SK-N-SH treated with all-trans-retinoic acid at 6 μM for 48 hours (cell line): ENCODE measurements at regions not wholly inside any gene's neighbourhood (a gene's known extent, or its start where the extent isn't known, plus 50 kb on each side); places are given as distances from the start of the nearest gene placed in this dataset.

Source experiments
- ATAC-seq: fragments of 200-7000 bp; cut with Tn5 transposase; 3 replicates; pipeline ENCODE4 v1.9.1; 2020; ENCODE audit warnings: mild to moderate bottlenecking, moderate library complexity
- ARNTL ChIP-seq: fragments of 450-650 bp; formaldehyde crosslinking; IDR thresholded peaks from 2 replicates; pipeline ENCODE4 v1.5.0; 2020; ENCODE audit warnings: low read depth, mild to moderate bottlenecking, moderate library complexity, borderline replicate concordance
- BACH2 ChIP-seq: fragments of 250-450 bp; sonication (Bioruptor Pico); IDR thresholded peaks from 2 replicates; pipeline ENCODE4 v1.9.0; 2021; ENCODE audit warnings: mild to moderate bottlenecking, borderline replicate concordance
- CREB5 ChIP-seq: fragments of 250-450 bp; sonication (Bioruptor Pico); IDR thresholded peaks from 2 replicates; pipeline ENCODE4 v1.5.1; 2020; ENCODE audit warnings: low read depth, mild to moderate bottlenecking, moderate library complexity
- CSDC2 ChIP-seq: fragments of 250-450 bp; sonication (Bioruptor Pico); IDR thresholded peaks from 2 replicates; pipeline ENCODE4 v1.5.0; 2020; ENCODE audit warnings: mild to moderate bottlenecking, moderate library complexity
- CSRNP3 ChIP-seq: fragments of 250-450 bp; sonication (Bioruptor Pico); IDR thresholded peaks from 2 replicates; pipeline ENCODE4 v1.5.1; 2021; ENCODE audit warnings: mild to moderate bottlenecking, moderate library complexity
- ESRRG ChIP-seq: fragments of 250-450 bp; sonication (Bioruptor Pico); IDR thresholded peaks from 2 replicates; pipeline ENCODE4 v1.6.1; 2021; ENCODE audit warnings: mild to moderate bottlenecking
- GLIS3 ChIP-seq: fragments of 250-450 bp; sonication (Bioruptor Pico); IDR thresholded peaks from 2 replicates; pipeline ENCODE4 v1.5.0; 2020; ENCODE audit warnings: mild to moderate bottlenecking, moderate library complexity
- ISL1 ChIP-seq: fragments of 250-450 bp; sonication (Bioruptor Pico); IDR thresholded peaks from 2 replicates; pipeline ENCODE4 v2.1.2; 2022; ENCODE audit warnings: mild to moderate bottlenecking, moderate library complexity
- OSR1 ChIP-seq: fragments of 250-450 bp; sonication (Bioruptor Pico); IDR thresholded peaks from 2 replicates; pipeline ENCODE4 v1.8.0; 2022; ENCODE audit warnings: moderate library complexity, mild to moderate bottlenecking, inconsistent platforms
- POU6F1 ChIP-seq: fragments of 250-450 bp; sonication (Bioruptor Pico); IDR thresholded peaks from 2 replicates; pipeline ENCODE4 v1.8.0; 2021; ENCODE audit warnings: low read depth, mild to moderate bottlenecking, moderate library complexity, borderline replicate concordance
- PPARA ChIP-seq: fragments of 250-450 bp; sonication (Bioruptor Pico); IDR thresholded peaks from 2 replicates; pipeline ENCODE4 v1.5.0; 2020; ENCODE audit warnings: mild to moderate bottlenecking, borderline replicate concordance
- RARB ChIP-seq: fragments of 250-450 bp; sonication (Bioruptor Pico); IDR thresholded peaks from 2 replicates; pipeline ENCODE4 v1.8.0; 2021; ENCODE audit warnings: mild to moderate bottlenecking, moderate library complexity
- SNAI2 ChIP-seq: fragments of 250-450 bp; sonication (Bioruptor Pico); IDR thresholded peaks from 2 replicates; pipeline ENCODE4 v1.5.0; 2020; ENCODE audit warnings: mild to moderate bottlenecking, moderate library complexity
- TCF4 ChIP-seq: fragments of 250-450 bp; sonication (Bioruptor Pico); IDR thresholded peaks from 2 replicates; pipeline ENCODE4 v1.8.0; 2021; ENCODE audit warnings: mild to moderate bottlenecking, moderate library complexity, borderline replicate concordance
- TOX ChIP-seq: fragments of 250-450 bp; sonication (Bioruptor Pico); IDR thresholded peaks from 2 replicates; pipeline ENCODE4 v1.8.0; 2021; ENCODE audit warnings: mild to moderate bottlenecking, moderate library complexity, borderline replicate concordance
- ZC3H10 ChIP-seq: fragments of 250-450 bp; sonication (Bioruptor Pico); IDR thresholded peaks from 2 replicates; pipeline ENCODE4 v1.5.1; 2021; ENCODE audit warnings: mild to moderate bottlenecking, moderate library complexity
- ZFP3 ChIP-seq: fragments of 250-450 bp; sonication (Bioruptor Pico); IDR thresholded peaks from 2 replicates; pipeline ENCODE4 v1.5.0; 2020; ENCODE audit warnings: mild to moderate bottlenecking, moderate library complexity
- ZFP30 ChIP-seq: fragments of 450-650 bp; formaldehyde crosslinking; IDR thresholded peaks from 2 replicates; pipeline ENCODE4 v1.5.0; 2022; ENCODE audit warnings: mild to moderate bottlenecking, moderate library complexity
- ZNF565 ChIP-seq: fragments of 450-650 bp; formaldehyde crosslinking; conservative IDR thresholded peaks from 2 replicates; pipeline ENCODE4 v1.5.0; 2020; ENCODE audit warnings: low read depth, mild to moderate bottlenecking, moderate library complexity
- ZNF70 ChIP-seq: fragments of 450-650 bp; formaldehyde crosslinking; IDR thresholded peaks from 2 replicates; pipeline ENCODE4 v1.5.0; 2020; ENCODE audit warnings: mild to moderate bottlenecking, moderate library complexity
- ZNF8 ChIP-seq: fragments of 450-650 bp; formaldehyde crosslinking; IDR thresholded peaks from 2 replicates; pipeline ENCODE4 v1.5.0; 2020; ENCODE audit warnings: mild to moderate bottlenecking, moderate library complexity
- TF ChIP-seq, protein P1 (sequence below): fragments of 250-450 bp; sonication (Bioruptor Pico); IDR thresholded peaks from 2 replicates; pipeline ENCODE4 v1.5.0; 2020; ENCODE audit warnings: mild to moderate bottlenecking, moderate library complexity
- TF ChIP-seq, protein P2 (sequence below): fragments of 250-450 bp; sonication (Bioruptor Pico); IDR thresholded peaks from 2 replicates; pipeline ENCODE4 v1.8.0; 2020; ENCODE audit warnings: mild to moderate bottlenecking, moderate library complexity, borderline replicate concordance

DNA sequence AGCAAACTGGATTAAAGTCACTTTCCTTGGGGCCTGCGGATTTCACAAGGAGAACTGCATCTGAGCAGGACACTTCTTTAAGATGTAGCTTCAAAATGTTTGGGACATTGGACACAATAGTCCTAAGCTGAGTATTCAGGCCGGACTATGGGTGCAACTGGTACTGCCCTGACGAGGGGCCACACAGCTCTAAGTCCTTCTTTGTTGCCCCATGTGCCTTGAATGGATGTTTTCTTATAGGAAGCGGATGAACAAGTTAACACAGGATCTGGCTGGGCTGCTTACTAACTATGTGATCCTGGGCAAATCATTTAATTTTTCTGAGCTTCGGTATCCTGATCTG, 147.8 kb upstream of the KLF14 start:
- no peak for ATAC-seq
- TF ChIP-seq ISL1 (no peak), RARB (CRISPR knock-in tag) (no peak), ESRRG (CRISPR knock-in tag) (no peak), CREB5 (CRISPR knock-in tag) (no peak), ZNF565 (CRISPR knock-in tag) (no peak), ARNTL (no peak), PPARA (CRISPR knock-in tag) (no peak), BACH2 (no peak), POU6F1 (CRISPR knock-in tag) (no peak), CSDC2 (CRISPR knock-in tag) (no peak)

DNA sequence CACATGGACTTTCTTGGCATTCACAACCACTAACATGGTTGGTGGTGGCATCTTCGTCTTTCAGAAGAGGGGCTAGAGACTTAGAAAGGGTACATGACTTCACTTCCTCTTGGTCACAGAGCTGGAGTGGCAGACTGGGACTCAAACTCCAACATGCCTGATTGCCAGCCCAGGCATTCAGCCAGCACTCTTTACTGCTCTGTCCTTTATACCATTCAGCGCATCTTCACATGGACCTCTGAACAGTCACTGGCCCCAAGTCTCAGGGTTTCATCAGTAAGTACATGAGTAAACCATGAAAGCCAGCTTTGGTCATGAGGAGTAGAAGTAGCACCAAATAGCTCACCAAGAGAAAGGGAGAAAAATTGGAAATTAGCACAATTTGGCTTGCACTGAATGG, 148.4 kb upstream of the KLF14 start:
- TF ChIP-seq ZNF70 (CRISPR knock-in tag), result no peak
- TF ChIP-seq ZFP30, result no peak
- TF ChIP-seq OSR1 (CRISPR knock-in tag), result no peak
- no peak for TF ChIP-seq CSRNP3 (CRISPR knock-in tag)
- TF ChIP-seq ISL1, result no peak
- no peak for TF ChIP-seq TCF4 (CRISPR knock-in tag)
- TF ChIP-seq ZFP3, result no peak
- TF ChIP-seq RARB (CRISPR knock-in tag), result no peak
- TF ChIP-seq ZNF8 (CRISPR knock-in tag), result no peak
- TF ChIP-seq PPARA (CRISPR knock-in tag), result no peak
- no peak for TF ChIP-seq BACH2
- no peak for TF ChIP-seq ARNTL
- TF ChIP-seq, protein P1, sequence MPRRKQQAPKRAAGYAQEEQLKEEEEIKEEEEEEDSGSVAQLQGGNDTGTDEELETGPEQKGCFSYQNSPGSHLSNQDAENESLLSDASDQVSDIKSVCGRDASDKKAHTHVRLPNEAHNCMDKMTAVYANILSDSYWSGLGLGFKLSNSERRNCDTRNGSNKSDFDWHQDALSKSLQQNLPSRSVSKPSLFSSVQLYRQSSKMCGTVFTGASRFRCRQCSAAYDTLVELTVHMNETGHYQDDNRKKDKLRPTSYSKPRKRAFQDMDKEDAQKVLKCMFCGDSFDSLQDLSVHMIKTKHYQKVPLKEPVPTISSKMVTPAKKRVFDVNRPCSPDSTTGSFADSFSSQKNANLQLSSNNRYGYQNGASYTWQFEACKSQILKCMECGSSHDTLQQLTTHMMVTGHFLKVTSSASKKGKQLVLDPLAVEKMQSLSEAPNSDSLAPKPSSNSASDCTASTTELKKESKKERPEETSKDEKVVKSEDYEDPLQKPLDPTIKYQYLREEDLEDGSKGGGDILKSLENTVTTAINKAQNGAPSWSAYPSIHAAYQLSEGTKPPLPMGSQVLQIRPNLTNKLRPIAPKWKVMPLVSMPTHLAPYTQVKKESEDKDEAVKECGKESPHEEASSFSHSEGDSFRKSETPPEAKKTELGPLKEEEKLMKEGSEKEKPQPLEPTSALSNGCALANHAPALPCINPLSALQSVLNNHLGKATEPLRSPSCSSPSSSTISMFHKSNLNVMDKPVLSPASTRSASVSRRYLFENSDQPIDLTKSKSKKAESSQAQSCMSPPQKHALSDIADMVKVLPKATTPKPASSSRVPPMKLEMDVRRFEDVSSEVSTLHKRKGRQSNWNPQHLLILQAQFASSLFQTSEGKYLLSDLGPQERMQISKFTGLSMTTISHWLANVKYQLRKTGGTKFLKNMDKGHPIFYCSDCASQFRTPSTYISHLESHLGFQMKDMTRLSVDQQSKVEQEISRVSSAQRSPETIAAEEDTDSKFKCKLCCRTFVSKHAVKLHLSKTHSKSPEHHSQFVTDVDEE (CRISPR knock-in tag), result no peak
- TF ChIP-seq ZC3H10 (CRISPR knock-in tag), result no peak
- no peak for TF ChIP-seq ZNF565 (CRISPR knock-in tag)
- no peak for TF ChIP-seq CREB5 (CRISPR knock-in tag)
- TF ChIP-seq, protein P2, sequence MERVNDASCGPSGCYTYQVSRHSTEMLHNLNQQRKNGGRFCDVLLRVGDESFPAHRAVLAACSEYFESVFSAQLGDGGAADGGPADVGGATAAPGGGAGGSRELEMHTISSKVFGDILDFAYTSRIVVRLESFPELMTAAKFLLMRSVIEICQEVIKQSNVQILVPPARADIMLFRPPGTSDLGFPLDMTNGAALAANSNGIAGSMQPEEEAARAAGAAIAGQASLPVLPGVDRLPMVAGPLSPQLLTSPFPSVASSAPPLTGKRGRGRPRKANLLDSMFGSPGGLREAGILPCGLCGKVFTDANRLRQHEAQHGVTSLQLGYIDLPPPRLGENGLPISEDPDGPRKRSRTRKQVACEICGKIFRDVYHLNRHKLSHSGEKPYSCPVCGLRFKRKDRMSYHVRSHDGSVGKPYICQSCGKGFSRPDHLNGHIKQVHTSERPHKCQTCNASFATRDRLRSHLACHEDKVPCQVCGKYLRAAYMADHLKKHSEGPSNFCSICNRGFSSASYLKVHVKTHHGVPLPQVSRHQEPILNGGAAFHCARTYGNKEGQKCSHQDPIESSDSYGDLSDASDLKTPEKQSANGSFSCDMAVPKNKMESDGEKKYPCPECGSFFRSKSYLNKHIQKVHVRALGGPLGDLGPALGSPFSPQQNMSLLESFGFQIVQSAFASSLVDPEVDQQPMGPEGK, result no peak
- no peak for TF ChIP-seq GLIS3 (CRISPR knock-in tag)
- no peak for ATAC-seq

DNA sequence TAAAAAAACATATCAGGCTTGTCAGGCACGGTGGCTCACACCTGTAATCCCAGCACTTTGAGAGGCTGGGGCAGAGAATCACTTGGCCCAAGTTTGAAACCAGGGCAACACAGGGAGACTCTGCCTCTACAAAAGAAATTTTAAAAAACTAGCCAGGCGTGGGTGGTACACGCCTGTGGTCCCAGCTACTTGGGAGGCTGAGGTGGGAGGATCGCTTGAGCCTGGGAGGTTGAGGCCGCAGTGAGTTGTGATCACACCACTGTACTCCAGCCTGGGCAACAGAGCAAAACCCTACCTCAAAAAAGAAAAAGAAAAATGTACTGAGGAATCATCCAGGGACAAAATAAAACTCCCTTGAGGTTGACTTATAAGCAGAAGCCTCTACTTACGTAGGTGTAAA, 149.9 kb upstream of the KLF14 start:
- no peak for ATAC-seq
- TF ChIP-seq OSR1 (CRISPR knock-in tag) (no peak), ARNTL (no peak), ZNF565 (CRISPR knock-in tag) (no peak), TOX (CRISPR knock-in tag) (no peak), SNAI2 (no peak), RARB (CRISPR knock-in tag) (no peak), GLIS3 (CRISPR knock-in tag) (no peak), ISL1 (no peak), CSDC2 (CRISPR knock-in tag) (no peak), CSRNP3 (CRISPR knock-in tag) (no peak)
- TF ChIP-seq, protein P1 (CRISPR knock-in tag), result no peak
